Activated CD4-positive, alpha-beta T cell treated with anti-CD3 and anti-CD28 coated beads for 36 hours (primary cell): ENCODE measurements at regions not wholly inside any gene's neighbourhood (a gene's known extent, or its start where the extent isn't known, plus 50 kb on each side); places are given as distances from the start of the nearest gene placed in this dataset.

ENCODE experiments used
- ATAC-seq: fragments of 200-7000 bp; cut with Tn5 transposase; one replicate; pipeline ENCODE4 v1.10.0; 2021; ENCODE audit warnings: mild to moderate bottlenecking, moderate library complexity
- CTCF ChIA-PET: fragments of 350-600 bp; sonication (Branson Sonifier 250); formaldehyde crosslinking; loops from one replicate; lab custom pipeline; 2021; ENCODE audit warnings: antibody characterized with exemption; lab: Charles Lee
- POLR2A ChIA-PET: fragments of 350-600 bp; sonication (Branson Sonifier 250); formaldehyde crosslinking; loops from one replicate; lab custom pipeline; 2021; ENCODE audit warnings: antibody characterized with exemption, inconsistent platforms; lab: Charles Lee
- DNase-seq: peaks from one replicate; pipeline ENCODE4 v3.0.0-alpha.2; 2020
- H3K27ac Mint-ChIP-seq: one replicate; pipeline ENCODE4 v1.8.0; 2021; ENCODE audit warnings: mixed read lengths
- H3K27me3 Mint-ChIP-seq: one replicate; pipeline ENCODE4 v1.8.0; 2021; ENCODE audit warnings: mixed read lengths
- H3K36me3 Mint-ChIP-seq: one replicate; pipeline ENCODE4 v1.8.0; 2021; ENCODE audit warnings: low read depth, mixed read lengths
- H3K4me1 Mint-ChIP-seq: one replicate; pipeline ENCODE4 v1.8.0; 2021; ENCODE audit warnings: mixed read lengths
- H3K4me3 Mint-ChIP-seq: one replicate; pipeline ENCODE4 v1.8.0; 2021; ENCODE audit warnings: mild to moderate bottlenecking, moderate library complexity, mixed read lengths
- H3K9me3 Mint-ChIP-seq: one replicate; pipeline ENCODE4 v1.8.0; 2021; ENCODE audit warnings: low read depth, mixed read lengths
- intact Hi-C, 2 experiments: fragments of 100-400 bp; cut with DNase I in 1 of 2; cut with micrococcal nuclease in 1 of 2; formaldehyde crosslinking; loops; one replicate each; pipeline versions ENCODE4 v1.14.2 to v1.15.1; 2022 to 2024; cut with DNase I, micrococcal nuclease

DNA sequence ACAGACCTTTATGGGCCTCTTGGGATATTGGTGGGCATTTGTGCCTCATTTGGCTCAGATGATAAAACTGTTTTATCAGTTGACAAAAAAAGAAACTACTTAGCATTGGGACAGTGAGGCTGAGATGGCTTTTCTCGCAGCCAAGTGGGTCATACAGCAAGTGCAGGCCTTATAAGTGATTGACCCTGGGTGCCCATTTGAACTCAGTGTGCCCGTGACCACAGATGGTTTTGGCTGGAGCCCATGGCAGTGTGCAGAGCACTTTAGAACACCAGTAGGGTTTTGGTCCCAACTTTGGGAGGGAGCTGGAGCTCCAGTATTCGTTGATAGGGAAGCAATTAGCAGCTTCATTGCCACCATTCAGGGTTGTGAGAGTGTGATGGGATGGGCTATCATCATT, 404.5 kb upstream of the LARGE1 start:
- CTCF ChIA-PET = no interaction called here
- H3K27ac Mint-ChIP-seq = no peak overlapping the region
- DNase-seq (no peak), ATAC-seq (no peak)
- H3K27me3 Mint-ChIP-seq = peaks cover 3% of the 10 kb centered on the region
- intact Hi-C loops = no loop called here
- H3K36me3 Mint-ChIP-seq = no peaks in the 10 kb centered on the region
- no peaks in the 10 kb centered on the region for H3K9me3 Mint-ChIP-seq
- no peaks in the 10 kb centered on the region for H3K4me1 Mint-ChIP-seq
- no peak overlapping the region for H3K4me3 Mint-ChIP-seq
- POLR2A ChIA-PET = no interaction called here

DNA sequence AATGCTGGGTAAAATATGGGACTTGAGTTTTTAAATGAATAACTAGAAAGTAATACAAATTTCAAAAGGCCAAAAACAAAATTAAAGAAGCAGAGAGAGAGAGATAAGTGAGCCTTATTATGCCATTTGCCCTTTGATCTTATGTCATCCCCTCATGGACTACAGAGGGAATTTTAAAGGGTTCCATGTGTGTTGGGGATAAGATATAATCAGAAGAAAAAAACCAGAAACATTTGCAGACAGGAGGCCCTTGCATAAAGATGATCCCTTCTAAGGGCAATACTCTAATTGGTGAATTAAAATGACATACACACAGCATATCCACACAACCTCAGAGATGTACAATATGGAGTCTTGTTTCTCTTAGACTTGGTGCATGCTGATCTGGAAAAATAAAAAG, 406.6 kb upstream of the LARGE1 start:
- Mint-ChIP-seq H3K27ac (no peak overlapping the region), H3K27me3 (peaks cover 3% of the 10 kb centered on the region), H3K9me3 (no peaks in the 10 kb centered on the region), H3K4me1 (no peaks in the 10 kb centered on the region), H3K4me3 (no peak overlapping the region), H3K36me3 (no peaks in the 10 kb centered on the region)
- intact Hi-C loops = no loop called here
- ATAC-seq (no peak), DNase-seq (no peak)
- ChIA-PET POLR2A (no interaction called here), CTCF (interaction anchor here (0.6 kb wide), 1 partner anchor 583 kb away, joined by 3 read pairs; no protein-coding TSS in a partner anchor)

DNA sequence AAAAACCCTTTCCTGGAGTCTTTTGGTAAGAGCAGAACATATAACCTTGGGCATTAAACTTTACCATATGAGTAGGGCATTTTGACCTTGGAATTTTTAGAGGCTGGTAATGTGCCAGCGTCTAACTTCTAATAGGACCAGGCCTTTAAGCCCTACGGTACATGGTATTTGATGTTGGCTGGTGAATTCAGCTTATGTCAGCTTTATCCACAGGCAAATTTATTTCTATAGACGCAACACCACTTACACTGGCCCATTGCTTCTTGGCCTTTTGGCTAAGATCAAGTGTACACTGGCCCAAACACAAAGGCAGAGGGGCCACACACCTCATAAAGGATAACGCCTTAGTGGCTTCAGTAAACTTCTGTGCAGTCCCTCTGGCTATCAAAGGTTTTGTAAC, 410.2 kb upstream of the LARGE1 start:
- intact Hi-C loops = no loop called here
- CTCF ChIA-PET = no interaction called here
- peaks cover 2% of the 10 kb centered on the region for H3K27me3 Mint-ChIP-seq
- H3K36me3 Mint-ChIP-seq = no peaks in the 10 kb centered on the region
- no peaks in the 10 kb centered on the region for H3K4me1 Mint-ChIP-seq
- H3K9me3 Mint-ChIP-seq = peaks cover 6% of the 10 kb centered on the region
- no peak for DNase-seq
- H3K4me3 Mint-ChIP-seq = no peak overlapping the region
- POLR2A ChIA-PET = no interaction called here
- H3K27ac Mint-ChIP-seq = no peak overlapping the region
- no peak for ATAC-seq

DNA sequence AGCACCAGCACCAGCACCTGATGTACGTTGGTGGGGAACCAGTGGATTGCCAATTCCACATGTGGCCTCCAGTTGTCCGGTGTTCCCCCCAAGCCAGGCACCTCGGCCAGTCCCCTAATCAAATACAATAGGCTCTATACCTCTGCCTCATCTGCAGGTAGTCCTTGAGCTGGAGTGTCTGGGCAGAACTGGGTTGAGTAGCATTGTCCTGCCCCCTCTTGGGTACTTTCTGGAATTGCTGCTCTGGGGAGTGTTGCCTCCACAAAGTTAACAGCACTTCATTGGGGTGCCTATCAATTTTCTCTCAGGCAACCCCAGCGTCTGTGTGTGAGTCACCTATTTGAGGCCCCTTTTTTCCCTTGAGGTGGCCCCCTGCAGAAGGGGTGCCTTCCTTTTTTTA, 413.0 kb upstream of the LARGE1 start:
- H3K9me3 Mint-ChIP-seq = peaks cover 16% of the 10 kb centered on the region
- no peak overlapping the region for H3K4me3 Mint-ChIP-seq
- ChIA-PET POLR2A (no interaction called here), CTCF (no interaction called here)
- no peak overlapping the region for H3K27ac Mint-ChIP-seq
- intact Hi-C loops = no loop called here
- no peak for ATAC-seq
- DNase-seq = no peak
- no peaks in the 10 kb centered on the region for H3K36me3 Mint-ChIP-seq
- H3K4me1 Mint-ChIP-seq = no peaks in the 10 kb centered on the region
- peaks cover 2% of the 10 kb centered on the region for H3K27me3 Mint-ChIP-seq

DNA sequence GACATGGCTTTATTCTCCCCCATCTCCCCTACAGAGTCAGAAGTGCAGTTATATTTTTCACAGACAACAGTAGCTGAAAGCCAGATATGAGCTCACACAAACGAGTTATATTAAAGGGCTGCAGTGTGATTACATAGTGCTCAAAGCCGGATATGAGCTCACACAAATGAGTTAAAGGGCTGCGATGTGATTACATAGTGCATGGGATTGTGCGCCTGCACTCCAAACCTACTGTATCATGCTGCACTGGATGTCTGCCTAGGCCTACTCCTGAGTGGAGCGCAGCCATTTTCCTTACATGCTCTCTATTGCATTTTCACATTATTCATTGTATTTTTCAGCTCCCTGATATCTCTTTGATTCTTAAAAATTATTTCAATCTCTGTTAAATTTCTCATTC, 414.6 kb upstream of the LARGE1 start:
- CTCF ChIA-PET = interaction anchor here (0.7 kb wide), 1 partner anchor 46 kb away, joined by 3 read pairs; no protein-coding TSS in a partner anchor
- Mint-ChIP-seq H3K4me3 (no peak overlapping the region), H3K27ac (no peak overlapping the region), H3K27me3 (no peaks in the 10 kb centered on the region), H3K36me3 (no peaks in the 10 kb centered on the region), H3K9me3 (peaks cover 20% of the 10 kb centered on the region), H3K4me1 (no peaks in the 10 kb centered on the region)
- POLR2A ChIA-PET = no interaction called here
- no peak for ATAC-seq
- intact Hi-C loops = no loop called here
- no peak for DNase-seq

DNA sequence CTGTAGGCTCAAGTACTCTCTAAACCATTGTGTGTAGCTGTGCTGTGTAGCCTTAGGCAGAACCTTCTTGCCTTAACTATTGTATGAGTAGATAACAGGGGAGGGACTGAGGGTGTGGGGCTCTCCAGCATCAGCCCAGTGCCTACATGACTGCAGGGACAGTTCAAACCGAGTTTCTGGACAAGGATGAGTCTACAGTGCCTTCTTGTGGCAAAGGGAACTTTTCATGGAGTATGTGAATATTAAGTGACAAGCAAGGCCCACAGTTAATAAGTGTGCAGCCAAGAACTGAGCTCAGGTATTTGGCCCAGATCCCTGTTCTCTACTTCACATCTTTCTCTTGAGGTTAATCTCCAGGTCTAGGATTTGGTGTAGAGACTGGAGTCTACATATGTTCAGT, 424.4 kb upstream of the LARGE1 start:
- DNase-seq (no peak), ATAC-seq (no peak)
- Mint-ChIP-seq H3K27ac (no peak overlapping the region), H3K27me3 (peaks cover 3% of the 10 kb centered on the region), H3K9me3 (no peaks in the 10 kb centered on the region), H3K4me1 (no peaks in the 10 kb centered on the region), H3K4me3 (no peak overlapping the region), H3K36me3 (no peaks in the 10 kb centered on the region)
- ChIA-PET POLR2A (no interaction called here), CTCF (no interaction called here)
- intact Hi-C loops = no loop called here

DNA sequence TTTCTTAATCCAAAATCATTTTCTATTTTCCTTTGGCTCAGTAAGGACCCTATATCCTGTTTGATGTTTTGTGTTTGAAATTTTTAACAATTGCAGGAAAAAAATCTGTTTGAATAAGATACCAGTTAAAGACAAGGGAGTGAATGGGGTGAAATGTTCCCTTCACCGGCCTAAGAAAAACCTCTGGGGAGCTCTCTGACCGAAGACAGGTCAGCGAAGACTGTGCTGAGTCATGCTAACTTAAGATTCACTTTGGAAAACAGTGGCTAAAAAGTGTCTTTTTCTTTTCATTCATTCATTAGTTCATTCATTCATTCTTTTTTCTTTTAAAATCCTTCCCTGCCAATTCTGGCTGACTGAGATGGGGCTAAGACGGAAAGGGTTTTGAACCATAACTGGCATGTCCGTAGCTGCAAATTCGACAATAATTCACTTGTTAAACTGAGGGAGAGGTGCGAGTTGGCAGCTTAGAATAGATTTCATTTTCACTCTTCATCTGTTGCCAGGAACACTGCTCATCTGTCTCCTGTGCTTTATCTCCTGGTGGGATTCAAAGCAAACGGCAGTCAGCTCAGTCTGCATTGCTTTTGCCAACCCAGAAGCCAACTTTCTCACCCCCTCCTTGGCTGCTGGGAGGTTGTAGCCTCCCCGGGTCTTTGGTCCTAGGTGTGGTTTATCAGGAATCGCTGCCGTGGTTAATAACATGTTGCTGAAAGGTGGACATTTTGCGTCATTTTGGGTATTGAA, 434.0 kb upstream of the LARGE1 start:
- Mint-ChIP-seq H3K4me1 (no peaks in the 10 kb centered on the region), H3K27ac (no peak overlapping the region), H3K36me3 (no peaks in the 10 kb centered on the region), H3K27me3 (peaks cover 2% of the 10 kb centered on the region), H3K4me3 (no peak overlapping the region), H3K9me3 (no peaks in the 10 kb centered on the region)
- ChIA-PET CTCF (no interaction called here), POLR2A (no interaction called here)
- ATAC-seq = no peak
- DNase-seq = no peak
- intact Hi-C loops = no loop called here

DNA sequence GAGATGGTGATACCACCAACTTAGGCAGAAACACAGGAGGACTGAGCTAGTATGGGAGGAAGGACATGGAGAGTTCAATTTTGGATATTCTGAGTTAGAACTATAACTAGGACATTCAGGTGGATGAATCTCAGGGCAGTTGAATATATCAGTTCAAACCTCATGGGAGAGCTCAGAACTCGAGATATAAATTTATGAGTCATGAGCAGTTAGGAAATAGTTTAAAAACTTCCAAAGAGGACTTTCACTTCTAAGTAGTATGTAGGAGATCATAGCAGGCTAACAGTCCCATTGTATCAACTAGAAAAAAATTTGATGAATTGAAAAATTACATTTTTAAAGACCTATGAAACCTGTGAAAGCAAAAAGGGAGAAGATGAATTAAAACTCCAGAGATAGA, 436.2 kb upstream of the LARGE1 start:
- peaks cover 2% of the 10 kb centered on the region for H3K27me3 Mint-ChIP-seq
- ChIA-PET POLR2A (no interaction called here), CTCF (no interaction called here)
- no peak for DNase-seq
- no peak for ATAC-seq
- intact Hi-C loops = no loop called here
- H3K27ac Mint-ChIP-seq = no peak overlapping the region
- H3K9me3 Mint-ChIP-seq = no peaks in the 10 kb centered on the region
- no peak overlapping the region for H3K4me3 Mint-ChIP-seq
- H3K36me3 Mint-ChIP-seq = no peaks in the 10 kb centered on the region
- no peaks in the 10 kb centered on the region for H3K4me1 Mint-ChIP-seq

DNA sequence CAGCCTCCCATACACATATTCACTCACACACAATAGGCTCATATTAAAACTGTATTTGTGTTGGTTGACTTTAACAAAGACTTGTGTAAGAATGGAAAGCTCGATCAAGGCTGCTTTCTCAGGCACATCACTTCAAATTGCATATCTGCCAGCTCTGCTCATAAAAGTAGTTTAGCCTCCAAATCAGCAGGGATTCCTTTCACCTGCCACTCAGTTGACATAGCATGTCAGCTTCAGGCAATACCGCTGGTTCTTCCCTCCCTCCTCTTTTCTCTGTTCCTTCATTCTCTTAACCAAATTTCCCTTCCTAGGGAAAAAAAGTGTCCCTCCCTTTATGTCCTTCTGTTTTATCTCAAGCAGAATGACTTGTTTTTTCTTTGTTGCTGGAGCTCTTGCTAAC, 450.4 kb upstream of the LARGE1 start:
- H3K9me3 Mint-ChIP-seq = peaks cover 10% of the 10 kb centered on the region
- DNase-seq (no peak), ATAC-seq (no peak)
- no peaks in the 10 kb centered on the region for H3K36me3 Mint-ChIP-seq
- ChIA-PET POLR2A (no interaction called here), CTCF (no interaction called here)
- H3K27me3 Mint-ChIP-seq = no peaks in the 10 kb centered on the region
- intact Hi-C loops = no loop called here
- H3K27ac Mint-ChIP-seq = no peak overlapping the region
- no peak overlapping the region for H3K4me3 Mint-ChIP-seq
- no peaks in the 10 kb centered on the region for H3K4me1 Mint-ChIP-seq

DNA sequence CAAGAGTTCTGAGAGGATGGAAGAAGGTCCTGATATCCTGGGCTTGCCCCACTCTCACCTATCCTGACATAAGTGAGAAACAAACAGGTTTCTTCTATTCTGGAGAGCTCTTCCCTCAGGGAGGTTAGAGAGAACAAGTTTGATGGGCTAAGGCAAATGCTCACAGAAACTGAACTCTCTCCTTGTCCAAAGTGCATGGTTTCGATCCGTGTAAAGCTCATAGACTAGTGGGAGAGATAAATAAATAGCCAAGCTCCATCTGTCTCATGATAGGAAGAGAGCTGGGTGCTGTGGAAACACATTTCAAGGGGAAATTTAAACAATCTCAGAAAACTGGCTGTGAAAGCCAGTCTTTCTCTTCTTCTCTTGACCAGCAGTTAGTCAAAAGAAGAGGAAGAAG, 459.5 kb upstream of the LARGE1 start:
- no peak for DNase-seq
- ATAC-seq = no peak
- H3K4me1 Mint-ChIP-seq = no peaks in the 10 kb centered on the region
- POLR2A ChIA-PET = no interaction called here
- CTCF ChIA-PET = interaction anchor here (0.6 to 0.7 kb wide), 2 partner anchors 67 to 1550 kb away, joined by 3 read pairs; no protein-coding TSS in a partner anchor
- no peaks in the 10 kb centered on the region for H3K36me3 Mint-ChIP-seq
- H3K4me3 Mint-ChIP-seq = no peak overlapping the region
- peaks cover 3% of the 10 kb centered on the region for H3K9me3 Mint-ChIP-seq
- no peak overlapping the region for H3K27ac Mint-ChIP-seq
- intact Hi-C loops = no loop called here
- no peaks in the 10 kb centered on the region for H3K27me3 Mint-ChIP-seq

DNA sequence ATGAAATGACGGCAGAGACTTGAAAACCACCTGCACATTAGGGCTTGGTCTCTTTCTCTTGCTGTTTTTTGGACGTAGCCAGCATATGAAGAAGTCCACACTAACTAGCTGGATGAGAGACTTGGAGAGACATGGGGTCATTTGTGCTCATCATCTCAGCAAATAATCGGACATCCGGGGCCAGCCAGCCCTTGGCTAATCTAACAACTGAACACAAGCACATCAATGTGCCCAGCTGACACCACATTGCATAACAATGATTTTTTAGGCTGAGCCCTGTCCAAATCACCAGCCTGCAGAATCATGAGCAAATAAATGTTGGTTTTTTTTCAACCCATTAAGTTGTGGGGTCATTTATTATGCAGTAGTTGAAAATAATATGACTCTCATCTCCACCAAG, 460.3 kb upstream of the LARGE1 start:
- Mint-ChIP-seq H3K27ac (no peak overlapping the region), H3K36me3 (no peaks in the 10 kb centered on the region), H3K9me3 (peaks cover 3% of the 10 kb centered on the region), H3K4me3 (no peak overlapping the region), H3K4me1 (no peaks in the 10 kb centered on the region), H3K27me3 (no peaks in the 10 kb centered on the region)
- DNase-seq (no peak), ATAC-seq (no peak)
- ChIA-PET CTCF (interaction anchor here (0.6 kb wide), 2 partner anchors 67 to 717 kb away, joined by 3 to 4 read pairs; no protein-coding TSS in a partner anchor), POLR2A (no interaction called here)
- intact Hi-C loops = no loop called here

DNA sequence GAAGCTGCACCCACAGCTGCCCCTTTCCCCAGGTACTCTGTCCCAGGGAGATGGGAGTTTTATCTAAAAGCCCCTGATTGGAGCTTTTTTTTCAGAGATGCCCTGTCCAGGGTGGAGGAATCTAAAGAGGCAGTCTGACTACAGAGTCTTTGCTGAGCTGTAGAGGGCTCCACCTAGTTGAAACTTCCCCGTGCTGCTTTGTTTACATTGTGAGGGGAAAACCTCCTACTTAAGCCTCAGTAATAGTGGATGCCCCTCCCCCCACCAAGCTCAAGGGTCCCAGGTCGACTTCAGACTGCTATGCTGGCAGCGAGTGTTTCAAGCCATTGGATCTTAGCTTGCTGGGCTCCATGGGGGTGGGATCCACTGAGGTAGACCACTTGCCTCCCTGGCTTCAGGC, 470.1 kb upstream of the LARGE1 start:
- H3K27ac Mint-ChIP-seq = no peak overlapping the region
- H3K9me3 Mint-ChIP-seq = peaks cover 17% of the 10 kb centered on the region
- ATAC-seq = no peak
- no peaks in the 10 kb centered on the region for H3K4me1 Mint-ChIP-seq
- no peak overlapping the region for H3K4me3 Mint-ChIP-seq
- intact Hi-C loops = no loop called here
- CTCF ChIA-PET = no interaction called here
- H3K36me3 Mint-ChIP-seq = no peaks in the 10 kb centered on the region
- no peak for DNase-seq
- POLR2A ChIA-PET = no interaction called here
- H3K27me3 Mint-ChIP-seq = no peaks in the 10 kb centered on the region
